ENCODE measurements at regions not wholly inside any gene's neighbourhood (a gene's known extent, or its start where the extent isn't known, plus 50 kb on each side); places are given as distances from the start of the nearest gene placed in this dataset.

DNA sequence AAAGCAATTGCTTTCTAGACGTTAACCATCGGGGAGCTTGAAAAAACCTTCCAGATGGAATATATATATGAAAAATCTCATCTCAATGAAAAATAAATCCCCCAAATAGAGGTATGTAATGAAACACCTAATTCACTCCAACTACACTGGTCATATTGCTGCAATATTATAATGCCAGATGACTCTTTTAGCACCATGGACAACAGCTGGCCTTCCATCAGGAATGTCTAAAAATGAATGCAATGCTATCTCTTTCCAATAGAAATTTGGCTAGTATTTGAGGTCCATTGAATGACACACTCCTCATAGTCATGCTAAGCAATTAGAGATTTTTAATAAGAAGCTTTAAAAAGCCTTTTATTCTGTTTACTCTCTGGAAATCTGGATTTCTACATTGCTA is 340.2 kb upstream of the BRINP1 start:
- BruUV-seq (replicated peaks): no TSS peak
- POLR2A ChIA-PET: no interaction called here
- RAD21 ChIA-PET (ENCODE audit: low non-redundant PET in 1 of 2, low total read pairs in 2 of 2, uncharacterized antibody in 2 of 2, unreplicated experiment in 2 of 2): no interaction called here
- Histone ChIP-seq H4K20me1 (ENCODE audit: insufficient read depth) (no peaks in the 10 kb centered on the region), H3K4me2 (ENCODE audit: low read length) (no peak overlapping the region), H3K79me2 (ENCODE audit: insufficient read depth, low read length) (no peaks in the 10 kb centered on the region), H3K27ac (ENCODE audit: low read depth, low read length) (no peak overlapping the region), H3K4me1 (ENCODE audit: control insufficient read depth in 1 of 2, insufficient read depth in 2 of 2, low read length in 2 of 2) (no peaks in the 10 kb centered on the region), H2AFZ (ENCODE audit: low read depth, low read length, poor library complexity, severe bottlenecking) (no peak overlapping the region), H3K27me3 (ENCODE audit: insufficient read depth, low read length) (no peaks in the 10 kb centered on the region), H3K4me3 (replicated peaks in 1 of 2; ENCODE audit: low read depth in 1 of 2, low read length in 2 of 2) (no peak overlapping the region), H3K36me3 (ENCODE audit: control insufficient read depth in 1 of 2, insufficient read depth in 2 of 2, low read length in 2 of 2) (no peaks in the 10 kb centered on the region), H3K9me2 (ENCODE audit: insufficient read depth) (no peaks in the 10 kb centered on the region), H3K9me3 (ENCODE audit: control insufficient read depth in 1 of 2, insufficient read depth in 1 of 2, low read depth in 1 of 2, low read length in 2 of 2) (no peaks in the 10 kb centered on the region), H3K9ac (ENCODE audit: low read length) (no peak overlapping the region)
- TF ChIP-seq, protein P1, sequence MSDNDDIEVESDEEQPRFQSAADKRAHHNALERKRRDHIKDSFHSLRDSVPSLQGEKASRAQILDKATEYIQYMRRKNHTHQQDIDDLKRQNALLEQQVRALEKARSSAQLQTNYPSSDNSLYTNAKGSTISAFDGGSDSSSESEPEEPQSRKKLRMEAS (IDR thresholded peaks at IDR 0.05): no peak
- TF ChIP-seq, protein P2, sequence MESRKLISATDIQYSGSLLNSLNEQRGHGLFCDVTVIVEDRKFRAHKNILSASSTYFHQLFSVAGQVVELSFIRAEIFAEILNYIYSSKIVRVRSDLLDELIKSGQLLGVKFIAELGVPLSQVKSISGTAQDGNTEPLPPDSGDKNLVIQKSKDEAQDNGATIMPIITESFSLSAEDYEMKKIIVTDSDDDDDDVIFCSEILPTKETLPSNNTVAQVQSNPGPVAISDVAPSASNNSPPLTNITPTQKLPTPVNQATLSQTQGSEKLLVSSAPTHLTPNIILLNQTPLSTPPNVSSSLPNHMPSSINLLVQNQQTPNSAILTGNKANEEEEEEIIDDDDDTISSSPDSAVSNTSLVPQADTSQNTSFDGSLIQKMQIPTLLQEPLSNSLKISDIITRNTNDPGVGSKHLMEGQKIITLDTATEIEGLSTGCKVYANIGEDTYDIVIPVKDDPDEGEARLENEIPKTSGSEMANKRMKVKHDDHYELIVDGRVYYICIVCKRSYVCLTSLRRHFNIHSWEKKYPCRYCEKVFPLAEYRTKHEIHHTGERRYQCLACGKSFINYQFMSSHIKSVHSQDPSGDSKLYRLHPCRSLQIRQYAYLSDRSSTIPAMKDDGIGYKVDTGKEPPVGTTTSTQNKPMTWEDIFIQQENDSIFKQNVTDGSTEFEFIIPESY (IDR thresholded peaks at IDR 0.05; ENCODE audit: extremely low read depth, insufficient replicate concordance, low read length): no peak
- TF ChIP-seq, protein P3, sequence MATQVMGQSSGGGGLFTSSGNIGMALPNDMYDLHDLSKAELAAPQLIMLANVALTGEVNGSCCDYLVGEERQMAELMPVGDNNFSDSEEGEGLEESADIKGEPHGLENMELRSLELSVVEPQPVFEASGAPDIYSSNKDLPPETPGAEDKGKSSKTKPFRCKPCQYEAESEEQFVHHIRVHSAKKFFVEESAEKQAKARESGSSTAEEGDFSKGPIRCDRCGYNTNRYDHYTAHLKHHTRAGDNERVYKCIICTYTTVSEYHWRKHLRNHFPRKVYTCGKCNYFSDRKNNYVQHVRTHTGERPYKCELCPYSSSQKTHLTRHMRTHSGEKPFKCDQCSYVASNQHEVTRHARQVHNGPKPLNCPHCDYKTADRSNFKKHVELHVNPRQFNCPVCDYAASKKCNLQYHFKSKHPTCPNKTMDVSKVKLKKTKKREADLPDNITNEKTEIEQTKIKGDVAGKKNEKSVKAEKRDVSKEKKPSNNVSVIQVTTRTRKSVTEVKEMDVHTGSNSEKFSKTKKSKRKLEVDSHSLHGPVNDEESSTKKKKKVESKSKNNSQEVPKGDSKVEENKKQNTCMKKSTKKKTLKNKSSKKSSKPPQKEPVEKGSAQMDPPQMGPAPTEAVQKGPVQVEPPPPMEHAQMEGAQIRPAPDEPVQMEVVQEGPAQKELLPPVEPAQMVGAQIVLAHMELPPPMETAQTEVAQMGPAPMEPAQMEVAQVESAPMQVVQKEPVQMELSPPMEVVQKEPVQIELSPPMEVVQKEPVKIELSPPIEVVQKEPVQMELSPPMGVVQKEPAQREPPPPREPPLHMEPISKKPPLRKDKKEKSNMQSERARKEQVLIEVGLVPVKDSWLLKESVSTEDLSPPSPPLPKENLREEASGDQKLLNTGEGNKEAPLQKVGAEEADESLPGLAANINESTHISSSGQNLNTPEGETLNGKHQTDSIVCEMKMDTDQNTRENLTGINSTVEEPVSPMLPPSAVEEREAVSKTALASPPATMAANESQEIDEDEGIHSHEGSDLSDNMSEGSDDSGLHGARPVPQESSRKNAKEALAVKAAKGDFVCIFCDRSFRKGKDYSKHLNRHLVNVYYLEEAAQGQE (IDR thresholded peaks at IDR 0.05; ENCODE audit: low read depth): no peak
- CTCF ChIA-PET: no interaction called here
- DNase-seq (ENCODE audit: low read depth, low spot score) (no peak), ATAC-seq (no peak)
- intact Hi-C loops (cut with micrococcal nuclease): no loop called here

Measured in HCT116 (cell line).